ENCODE measurements at regions not wholly inside any gene's neighbourhood (a gene's known extent, or its start where the extent isn't known, plus 50 kb on each side); places are given as distances from the start of the nearest gene placed in this dataset.
"Not testable (repeated sequence)": the region's sequence is repeated elsewhere in the genome, so short reads cannot be mapped to it uniquely, and the experiment has no call there.

DNA sequence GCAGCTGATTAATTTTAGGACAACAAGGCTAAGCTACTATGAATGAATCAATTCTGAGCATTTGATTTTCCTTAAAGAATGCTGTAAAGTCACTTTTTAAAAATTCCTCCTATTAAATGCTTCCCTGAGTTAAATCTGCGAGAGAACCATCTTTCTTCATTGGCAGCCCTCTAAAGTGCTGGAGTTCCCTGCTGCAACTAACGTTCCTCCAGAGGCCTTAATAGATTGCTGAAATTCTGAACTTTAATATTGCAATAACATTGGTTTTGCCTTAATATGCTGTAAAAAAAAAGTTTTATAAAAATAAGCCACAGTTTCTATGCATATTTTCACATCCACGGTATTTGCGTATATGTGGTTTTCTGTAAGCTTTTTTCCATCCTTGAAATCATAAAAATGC is 298.0 kb upstream of the PIK3R1 start:
- Mint-ChIP-seq H3K36me3 (peaks cover 3% of the 10 kb centered on the region), H3K9me3 (peaks cover 12% of the 10 kb centered on the region), H3K27me3 (peaks cover 14% of the 10 kb centered on the region), H3K4me1 (no peaks in the 10 kb centered on the region), H3K4me3 (no peak overlapping the region), H3K27ac (no peak overlapping the region)
- ATAC-seq (ENCODE audit: low read depth), result no peak
- no peak for DNase-seq (ENCODE audit: low spot score in 2 of 2)

DNA sequence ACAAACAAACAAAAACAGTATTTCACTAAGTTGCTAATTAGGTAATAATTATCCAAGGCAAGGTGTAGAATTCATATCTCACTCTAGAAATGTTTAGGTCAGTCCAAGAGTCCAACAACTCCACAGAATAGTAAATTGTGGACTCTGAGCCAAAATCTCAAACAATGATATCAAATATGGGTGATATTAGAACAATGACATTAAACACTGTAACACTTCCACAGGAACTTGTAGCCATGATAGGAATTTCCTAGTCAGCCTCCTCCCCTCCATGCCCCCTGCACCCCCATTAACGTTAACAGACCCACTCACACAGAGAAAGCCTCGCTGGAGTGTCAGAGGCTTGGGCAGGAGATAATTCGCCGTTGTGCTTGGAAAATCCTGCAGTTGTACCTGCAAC is 305.0 kb upstream of the PIK3R1 start:
- Mint-ChIP-seq H3K9me3 (no peaks in the 10 kb centered on the region), H3K27me3 (peaks cover 9% of the 10 kb centered on the region), H3K4me1 (no peaks in the 10 kb centered on the region), H3K36me3 (no peaks in the 10 kb centered on the region), H3K27ac (no peak overlapping the region), H3K4me3 (no peak overlapping the region)
- no peak for DNase-seq (ENCODE audit: low spot score in 2 of 2)
- ATAC-seq (ENCODE audit: low read depth), result no peak

GRCh38 chr5:67908126-67908765 is 307.3 kb upstream of the PIK3R1 start:
- no peaks in the 10 kb centered on the region for H3K9me3 Mint-ChIP-seq

GRCh38 chr5:67904366-67904765 is 311.2 kb upstream of the PIK3R1 start:
- no peak for ATAC-seq (ENCODE audit: low read depth)
- no peaks in the 10 kb centered on the region for H3K4me1 Mint-ChIP-seq
- H3K27ac Mint-ChIP-seq, result no peak overlapping the region
- DNase-seq (ENCODE audit: low spot score in 2 of 2), result no peak
- H3K27me3 Mint-ChIP-seq, result peaks cover 2% of the 10 kb centered on the region
- H3K36me3 Mint-ChIP-seq, result no peaks in the 10 kb centered on the region
- no peak overlapping the region for H3K4me3 Mint-ChIP-seq
- H3K9me3 Mint-ChIP-seq, result no peaks in the 10 kb centered on the region

More at GRCh38 chr5:67908126-67908765, 307.3 kb upstream of the PIK3R1 start:
- DNase-seq (ENCODE audit: low spot score in 2 of 2), result no peak
- H3K4me1 Mint-ChIP-seq, result no peaks in the 10 kb centered on the region
- no peak for ATAC-seq (ENCODE audit: low read depth)
- H3K27me3 Mint-ChIP-seq, result peaks cover 5% of the 10 kb centered on the region
- no peaks in the 10 kb centered on the region for H3K36me3 Mint-ChIP-seq
- H3K27ac Mint-ChIP-seq, result no peak overlapping the region
- no peak overlapping the region for H3K4me3 Mint-ChIP-seq

DNA sequence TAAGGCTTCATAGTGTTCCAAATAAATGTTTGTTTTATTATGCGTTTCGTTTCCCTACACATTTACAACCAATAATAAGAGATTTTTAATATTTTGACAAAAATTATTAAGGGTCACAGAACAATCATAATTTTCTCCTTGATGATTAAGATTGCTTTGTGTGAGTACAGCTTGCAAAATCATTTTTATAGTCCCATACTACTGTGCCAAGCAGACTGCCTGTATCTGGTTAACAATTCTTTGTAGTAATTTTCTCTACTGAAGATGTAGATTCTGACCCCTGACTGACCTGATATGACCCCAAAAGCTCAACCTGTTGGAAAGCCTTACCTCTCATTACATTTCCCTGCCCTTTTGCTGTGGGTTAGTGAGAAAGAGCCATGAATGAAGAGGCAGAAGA is 311.9 kb upstream of the PIK3R1 start:
- ATAC-seq (ENCODE audit: low read depth) (no peak), DNase-seq (ENCODE audit: low spot score in 2 of 2) (no peak)
- H3K4me3 Mint-ChIP-seq, result no peak overlapping the region
- peaks cover 1% of the 10 kb centered on the region for H3K27me3 Mint-ChIP-seq
- no peak overlapping the region for H3K27ac Mint-ChIP-seq
- no peaks in the 10 kb centered on the region for H3K9me3 Mint-ChIP-seq
- H3K36me3 Mint-ChIP-seq, result no peaks in the 10 kb centered on the region
- no peaks in the 10 kb centered on the region for H3K4me1 Mint-ChIP-seq

GRCh38 chr5:67903121-67903520 is 312.4 kb upstream of the PIK3R1 start:
- Mint-ChIP-seq H3K4me3 (no peak overlapping the region), H3K9me3 (no peaks in the 10 kb centered on the region), H3K27me3 (peaks cover 1% of the 10 kb centered on the region), H3K27ac (no peak overlapping the region), H3K36me3 (no peaks in the 10 kb centered on the region), H3K4me1 (no peaks in the 10 kb centered on the region)
- DNase-seq (ENCODE audit: low spot score in 2 of 2), result no peak
- no peak for ATAC-seq (ENCODE audit: low read depth)

GRCh38 chr5:67902497-67902830 is 313.1 kb upstream of the PIK3R1 start:
- H3K27ac Mint-ChIP-seq, result no peak overlapping the region
- no peaks in the 10 kb centered on the region for H3K9me3 Mint-ChIP-seq
- no peaks in the 10 kb centered on the region for H3K4me1 Mint-ChIP-seq
- H3K4me3 Mint-ChIP-seq, result no peak overlapping the region
- ATAC-seq (ENCODE audit: low read depth) (no peak), DNase-seq (ENCODE audit: low spot score in 2 of 2) (no peak)
- peaks cover 1% of the 10 kb centered on the region for H3K27me3 Mint-ChIP-seq
- H3K36me3 Mint-ChIP-seq, result no peaks in the 10 kb centered on the region

DNA sequence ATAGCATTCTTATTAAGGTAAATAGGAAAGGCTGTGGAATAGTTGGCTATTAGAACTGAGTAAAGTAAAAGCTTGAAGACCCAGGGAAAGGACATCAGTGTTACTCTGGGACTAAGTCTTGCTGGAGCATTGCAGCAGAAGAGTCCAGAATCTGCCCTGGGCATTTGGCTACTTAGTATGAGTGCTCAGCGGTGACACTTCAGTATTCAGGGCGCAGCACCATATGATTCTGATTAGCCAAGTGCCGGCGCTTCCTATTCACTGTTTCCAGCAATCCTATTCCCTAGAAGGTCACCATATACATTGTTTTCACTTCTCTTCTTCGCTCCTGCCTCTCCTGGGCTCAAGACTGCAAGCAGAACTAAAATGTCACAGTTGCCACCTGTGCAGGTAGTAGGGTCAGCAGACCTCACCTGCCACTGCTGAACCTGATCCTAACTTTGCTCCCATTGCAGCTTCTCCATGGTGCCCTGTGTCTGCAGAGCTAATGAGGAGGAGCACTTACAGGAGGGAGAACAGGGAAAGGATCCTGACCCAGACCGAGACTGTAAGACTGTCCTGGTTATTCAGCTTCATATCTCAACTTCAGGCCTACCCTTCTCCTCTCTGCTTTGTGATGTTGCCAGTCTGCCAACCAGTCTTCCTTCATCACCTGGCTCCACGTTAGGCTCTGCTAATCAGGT is 313.6 kb upstream of the PIK3R1 start:
- ATAC-seq (ENCODE audit: low read depth) (no peak), DNase-seq (ENCODE audit: low spot score in 2 of 2) (no peak)
- no peak overlapping the region for H3K27ac Mint-ChIP-seq
- H3K9me3 Mint-ChIP-seq, result no peaks in the 10 kb centered on the region
- H3K4me1 Mint-ChIP-seq, result no peaks in the 10 kb centered on the region
- H3K4me3 Mint-ChIP-seq, result no peak overlapping the region
- H3K27me3 Mint-ChIP-seq, result peaks cover 1% of the 10 kb centered on the region
- no peaks in the 10 kb centered on the region for H3K36me3 Mint-ChIP-seq

DNA sequence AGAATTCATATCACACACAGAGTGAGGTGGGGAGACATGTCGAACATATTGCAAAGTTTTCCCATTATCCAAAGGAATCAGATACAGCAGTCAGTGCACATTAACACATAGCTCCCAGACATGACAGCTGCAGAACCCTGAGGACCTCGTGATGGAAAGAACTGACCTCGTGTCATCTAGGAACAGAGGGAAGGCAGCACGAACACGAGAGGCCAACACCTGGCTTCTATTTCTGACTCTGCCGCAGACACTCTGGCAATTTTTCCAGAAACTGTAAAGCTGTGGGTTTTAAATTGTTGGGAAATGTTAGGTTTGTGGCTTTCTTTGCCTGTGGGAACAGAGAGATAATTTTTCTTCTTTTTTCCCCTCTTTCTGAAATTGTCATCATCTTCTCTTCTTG is 315.0 kb upstream of the PIK3R1 start:
- no peak for DNase-seq (ENCODE audit: low spot score in 2 of 2)
- Mint-ChIP-seq H3K27ac (no peak overlapping the region), H3K9me3 (peaks cover 2% of the 10 kb centered on the region), H3K36me3 (no peaks in the 10 kb centered on the region), H3K4me1 (peaks cover 3% of the 10 kb centered on the region), H3K27me3 (no peaks in the 10 kb centered on the region), H3K4me3 (no peak overlapping the region)
- ATAC-seq (ENCODE audit: low read depth), result no peak

DNA sequence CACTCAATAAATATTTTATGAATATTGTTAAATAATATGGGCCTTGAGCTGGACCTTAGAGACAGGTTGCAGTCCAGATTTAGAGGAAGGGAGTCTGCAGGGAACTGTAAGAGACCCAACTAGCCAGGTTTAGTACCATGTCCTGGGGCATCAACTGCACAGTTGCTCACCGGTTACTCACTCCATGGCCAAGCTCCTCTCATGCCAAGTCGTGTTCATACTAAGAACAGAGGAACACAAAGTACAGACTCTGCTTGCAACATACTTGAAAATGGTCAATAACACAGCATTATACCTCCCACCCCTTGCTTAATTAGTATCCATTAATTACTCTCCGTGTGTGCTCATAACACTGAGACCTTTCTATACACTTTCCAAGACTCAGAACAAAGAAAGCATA is 317.6 kb upstream of the PIK3R1 start:
- H3K9me3 Mint-ChIP-seq, result peaks cover 2% of the 10 kb centered on the region
- H3K27me3 Mint-ChIP-seq, result no peaks in the 10 kb centered on the region
- DNase-seq (ENCODE audit: low spot score in 2 of 2), result no peak
- no peak for ATAC-seq (ENCODE audit: low read depth)
- H3K36me3 Mint-ChIP-seq, result no peaks in the 10 kb centered on the region
- H3K4me1 Mint-ChIP-seq, result peaks cover 3% of the 10 kb centered on the region
- H3K4me3 Mint-ChIP-seq, result no peak overlapping the region
- H3K27ac Mint-ChIP-seq, result no peak overlapping the region

- ATAC-seq (ENCODE audit: low read depth), result no peak
- Mint-ChIP-seq H3K4me3 (no peak overlapping the region), H3K27me3 (no peaks in the 10 kb centered on the region), H3K27ac (no peak overlapping the region), H3K4me1 (peaks cover 3% of the 10 kb centered on the region), H3K9me3 (peaks cover 2% of the 10 kb centered on the region), H3K36me3 (no peaks in the 10 kb centered on the region)
- no peak for DNase-seq (ENCODE audit: low spot score in 2 of 2)
These were observed 318.1 kb upstream of the PIK3R1 start for GRCh38 chr5:67897431-67897830.

DNA sequence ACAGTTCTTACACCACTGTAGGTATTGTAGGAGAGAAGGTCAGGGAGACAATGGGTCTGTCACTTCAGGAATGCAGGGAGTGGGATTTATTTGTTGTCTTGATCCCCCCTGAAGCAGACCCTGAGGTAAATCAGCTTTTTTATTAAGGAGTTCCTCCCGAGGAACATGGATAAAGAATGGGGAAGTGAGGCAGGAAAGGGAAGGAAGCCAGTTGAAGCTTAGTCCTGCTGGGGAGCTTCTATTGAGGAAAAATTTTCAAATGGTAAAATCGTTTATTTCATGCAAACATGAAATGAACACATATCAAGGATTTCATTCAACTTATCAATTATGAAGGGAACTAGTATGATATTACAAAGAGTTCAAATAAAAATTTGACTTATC is 318.6 kb upstream of the PIK3R1 start:
- no peak overlapping the region for H3K4me3 Mint-ChIP-seq
- H3K36me3 Mint-ChIP-seq, result no peaks in the 10 kb centered on the region
- H3K4me1 Mint-ChIP-seq, result peaks cover 3% of the 10 kb centered on the region
- no peak for DNase-seq (ENCODE audit: low spot score in 2 of 2)
- H3K9me3 Mint-ChIP-seq, result peaks cover 2% of the 10 kb centered on the region
- no peak overlapping the region for H3K27ac Mint-ChIP-seq
- ATAC-seq (ENCODE audit: low read depth), result no peak
- no peaks in the 10 kb centered on the region for H3K27me3 Mint-ChIP-seq

- ATAC-seq (ENCODE audit: low read depth) (peak; percentile 62), DNase-seq (ENCODE audit: low spot score in 2 of 2) (no peak)
- Mint-ChIP-seq H3K27me3 (no peaks in the 10 kb centered on the region), H3K36me3 (no peaks in the 10 kb centered on the region), H3K9me3 (peaks cover 2% of the 10 kb centered on the region), H3K4me1 (peaks cover 3% of the 10 kb centered on the region), H3K27ac (no peak overlapping the region), H3K4me3 (no peak overlapping the region)
These were observed 319.1 kb upstream of the PIK3R1 start for GRCh38 chr5:67896311-67896929.

- not testable (repeated sequence) for H3K4me3 Mint-ChIP-seq; H3K27ac Mint-ChIP-seq; DNase-seq (ENCODE audit: low spot score in 2 of 2); H3K4me1 Mint-ChIP-seq; H3K27me3 Mint-ChIP-seq; ATAC-seq (ENCODE audit: low read depth); H3K9me3 Mint-ChIP-seq; H3K36me3 Mint-ChIP-seq
These were observed 325.7 kb upstream of the PIK3R1 start for GRCh38 chr5:67889870-67890269.

- H3K4me1 Mint-ChIP-seq, result no peaks in the 10 kb centered on the region
- H3K36me3 Mint-ChIP-seq, result no peaks in the 10 kb centered on the region
- no peak overlapping the region for H3K27ac Mint-ChIP-seq
- DNase-seq (ENCODE audit: low spot score in 2 of 2) (no peak), ATAC-seq (ENCODE audit: low read depth) (no peak)
- H3K9me3 Mint-ChIP-seq, result no peaks in the 10 kb centered on the region
- no peak overlapping the region for H3K4me3 Mint-ChIP-seq
- H3K27me3 Mint-ChIP-seq, result peaks cover 1% of the 10 kb centered on the region
These were observed 327.8 kb upstream of the PIK3R1 start for GRCh38 chr5:67887748-67888161.
